ENCODE measurements at regions not wholly inside any gene's neighbourhood (a gene's known extent, or its start where the extent isn't known, plus 50 kb on each side); places are given as distances from the start of the nearest gene placed in this dataset.

- H3K4me1 ChIP-seq (ENCODE audit: low read depth): no peaks in the 10 kb centered on the region
Observed at GRCh38 chr6:88296694-88297093, 130.5 kb upstream of the CNR1 start.

DNA sequence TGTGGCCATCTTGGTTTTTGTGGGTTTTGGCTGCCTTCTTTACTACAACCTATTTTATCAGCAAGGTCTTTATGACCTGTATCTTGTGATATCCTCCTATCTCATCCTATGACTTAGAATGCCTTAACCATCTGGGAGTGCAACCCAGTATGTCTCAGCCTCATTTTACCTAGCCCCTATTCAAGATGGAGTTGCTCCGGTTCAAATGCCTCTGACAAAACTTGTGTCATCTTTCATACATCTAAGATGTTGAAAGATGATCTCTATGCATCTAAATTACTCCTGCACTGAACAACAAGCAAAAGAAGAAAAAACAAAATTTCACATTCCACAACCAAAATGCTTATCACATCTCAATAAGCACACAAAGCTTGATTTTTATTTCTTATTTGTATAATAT is 129.5 kb upstream of the CNR1 start:
- no peaks in the 10 kb centered on the region for H3K27me3 ChIP-seq
- H3K36me3 ChIP-seq: no peaks in the 10 kb centered on the region
- no peak overlapping the region for H3K4me3 ChIP-seq
- no peak for DNase-seq (ENCODE audit: low read depth in 1 of 2, low spot score in 1 of 2)
- H3K27ac ChIP-seq: no peak overlapping the region
- no peaks in the 10 kb centered on the region for H3K4me1 ChIP-seq (ENCODE audit: low read depth)
- no peak for TF ChIP-seq CTCF (IDR thresholded peaks at IDR 0.05; ENCODE audit: low read depth, low read length)
- H3K9me3 ChIP-seq (ENCODE audit: low read depth): no peaks in the 10 kb centered on the region

More at GRCh38 chr6:88296694-88297093, 130.5 kb upstream of the CNR1 start:
- no peak overlapping the region for H3K4me3 ChIP-seq
- H3K27me3 ChIP-seq: no peaks in the 10 kb centered on the region
- no peaks in the 10 kb centered on the region for H3K36me3 ChIP-seq
- TF ChIP-seq CTCF (IDR thresholded peaks at IDR 0.05; ENCODE audit: low read depth, low read length): no peak
- H3K9me3 ChIP-seq (ENCODE audit: low read depth): no peaks in the 10 kb centered on the region
- no peak for DNase-seq (ENCODE audit: low read depth in 1 of 2, low spot score in 1 of 2)
- H3K27ac ChIP-seq: no peak overlapping the region

DNA sequence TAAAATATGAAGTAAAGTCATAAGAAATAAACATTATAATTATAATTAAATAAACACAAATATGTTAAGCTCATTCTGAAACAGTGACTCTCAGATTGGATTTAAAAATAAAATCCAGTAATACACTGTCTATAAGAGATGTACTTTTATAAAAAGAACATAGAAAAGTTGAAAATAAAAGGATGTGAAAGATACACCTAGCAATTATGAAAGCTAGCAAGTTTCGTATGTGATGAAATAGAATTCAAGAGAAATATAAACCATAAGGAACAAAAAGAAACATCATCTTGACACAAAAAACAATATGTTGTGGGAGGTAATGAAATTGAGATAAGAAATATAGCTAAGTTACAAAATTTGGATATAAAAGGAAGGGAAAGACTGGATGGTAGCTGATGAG is 128.6 kb upstream of the CNR1 start:
- Histone ChIP-seq H3K9me3 (ENCODE audit: low read depth) (no peaks in the 10 kb centered on the region), H3K4me1 (ENCODE audit: low read depth) (no peaks in the 10 kb centered on the region), H3K27ac (no peak overlapping the region), H3K27me3 (no peaks in the 10 kb centered on the region), H3K36me3 (no peaks in the 10 kb centered on the region), H3K4me3 (no peak overlapping the region)
- no peak for DNase-seq (ENCODE audit: low read depth in 1 of 2, low spot score in 1 of 2)
- TF ChIP-seq CTCF (IDR thresholded peaks at IDR 0.05; ENCODE audit: low read depth, low read length): no peak

- no peaks in the 10 kb centered on the region for H3K27me3 ChIP-seq
- TF ChIP-seq CTCF (IDR thresholded peaks at IDR 0.05; ENCODE audit: low read depth, low read length): no peak
Observed at GRCh38 chr6:88290411-88290810, 124.3 kb upstream of the CNR1 start.

GRCh38 chr6:88287696-88288095 is 121.5 kb upstream of the CNR1 start:
- Histone ChIP-seq H3K4me3 (no peak overlapping the region), H3K9me3 (ENCODE audit: low read depth) (no peaks in the 10 kb centered on the region), H3K27ac (no peak overlapping the region), H3K4me1 (ENCODE audit: low read depth) (no peaks in the 10 kb centered on the region), H3K36me3 (no peaks in the 10 kb centered on the region), H3K27me3 (no peaks in the 10 kb centered on the region)
- TF ChIP-seq CTCF (IDR thresholded peaks at IDR 0.05; ENCODE audit: low read depth, low read length): no peak
- no peak for DNase-seq (ENCODE audit: low read depth in 1 of 2, low spot score in 1 of 2)

More at GRCh38 chr6:88290411-88290810, 124.3 kb upstream of the CNR1 start:
- DNase-seq (ENCODE audit: low read depth in 1 of 2, low spot score in 1 of 2): no peak
- Histone ChIP-seq H3K4me1 (ENCODE audit: low read depth) (no peaks in the 10 kb centered on the region), H3K36me3 (no peaks in the 10 kb centered on the region), H3K4me3 (no peak overlapping the region), H3K9me3 (ENCODE audit: low read depth) (no peaks in the 10 kb centered on the region), H3K27ac (no peak overlapping the region)

DNA sequence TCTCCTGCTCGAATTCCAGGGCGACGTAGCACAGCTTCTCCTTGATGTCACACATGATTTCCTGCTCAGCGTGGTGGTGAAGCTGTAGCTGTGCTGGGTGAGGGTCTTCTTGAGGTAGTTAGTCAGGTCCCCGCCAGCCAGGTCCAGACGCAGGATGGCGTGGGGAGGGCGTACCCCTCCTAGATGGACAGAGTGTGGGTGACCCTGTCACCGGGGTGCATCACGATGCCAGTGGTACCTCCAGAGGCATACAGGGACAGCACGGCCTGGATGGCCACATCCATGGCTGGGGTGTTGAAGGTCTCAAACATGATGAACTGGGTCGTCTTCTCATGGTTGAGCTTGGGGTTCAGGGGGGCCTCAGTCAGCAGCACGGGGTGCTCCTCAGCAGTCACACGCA is 110.2 kb upstream of the CNR1 start:
- Histone ChIP-seq H3K4me1 (ENCODE audit: low read depth) (no peaks in the 10 kb centered on the region), H3K9me3 (ENCODE audit: low read depth) (no peaks in the 10 kb centered on the region), H3K36me3 (no peaks in the 10 kb centered on the region), H3K4me3 (no peak overlapping the region), H3K27ac (no peak overlapping the region), H3K27me3 (no peaks in the 10 kb centered on the region)
- no peak for TF ChIP-seq CTCF (IDR thresholded peaks at IDR 0.05; ENCODE audit: low read depth, low read length)
- DNase-seq (ENCODE audit: low read depth in 1 of 2, low spot score in 1 of 2): no peak
